ENCODE measurements at regions not wholly inside any gene's neighbourhood (a gene's known extent, or its start where the extent isn't known, plus 50 kb on each side); places are given as distances from the start of the nearest gene placed in this dataset.

DNA sequence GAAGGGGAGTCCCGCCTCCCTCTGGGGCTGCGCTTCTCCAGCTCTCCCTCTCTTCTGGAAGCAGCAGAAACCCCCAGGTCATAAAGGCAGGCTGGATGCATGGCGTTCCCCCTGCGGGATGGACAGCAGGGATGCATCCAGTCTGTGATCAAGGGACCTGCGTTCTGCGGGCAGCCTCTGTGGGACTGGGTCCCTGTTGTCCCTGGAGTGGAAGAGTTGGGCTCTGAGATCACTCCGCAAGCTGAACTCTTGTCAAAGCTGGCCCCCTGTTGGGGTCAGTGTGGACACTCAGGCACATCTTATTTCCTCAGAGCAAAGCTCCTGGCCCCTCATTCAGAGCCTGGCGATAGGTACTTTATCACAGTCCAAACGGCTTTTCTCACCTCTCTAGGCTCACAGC is 341.2 kb downstream of the PTPRU start:
- no peaks in the 10 kb centered on the region for H3K4me1 Mint-ChIP-seq
- no peaks in the 10 kb centered on the region for H3K27me3 Mint-ChIP-seq
- H3K27ac Mint-ChIP-seq = no peak overlapping the region
- H3K4me3 Mint-ChIP-seq = no peak overlapping the region
- H3K9me3 Mint-ChIP-seq = no peaks in the 10 kb centered on the region
- H3K36me3 Mint-ChIP-seq = no peaks in the 10 kb centered on the region

DNA sequence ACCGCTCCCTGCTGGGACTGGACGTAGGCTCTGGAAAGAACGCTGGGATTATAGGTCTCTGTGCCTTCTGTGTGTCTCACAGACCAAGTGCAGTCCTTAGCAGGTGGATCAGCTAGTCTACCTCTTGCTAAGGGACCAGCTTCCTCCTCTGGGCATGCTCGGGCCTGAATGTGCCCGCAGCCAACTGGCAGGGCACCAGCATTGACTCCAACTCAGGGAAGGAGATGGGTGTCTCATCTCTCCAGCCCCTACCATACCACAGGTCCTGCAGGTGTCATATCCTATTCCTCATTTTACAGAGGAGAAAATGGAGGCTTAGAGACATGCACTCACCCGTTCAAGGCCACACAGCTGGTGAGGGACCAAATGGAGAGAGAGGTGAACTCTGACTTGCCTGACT is 340.2 kb downstream of the PTPRU start:
- Mint-ChIP-seq H3K27ac (no peak overlapping the region), H3K36me3 (no peaks in the 10 kb centered on the region), H3K4me3 (no peak overlapping the region), H3K4me1 (no peaks in the 10 kb centered on the region), H3K27me3 (no peaks in the 10 kb centered on the region), H3K9me3 (no peaks in the 10 kb centered on the region)

DNA sequence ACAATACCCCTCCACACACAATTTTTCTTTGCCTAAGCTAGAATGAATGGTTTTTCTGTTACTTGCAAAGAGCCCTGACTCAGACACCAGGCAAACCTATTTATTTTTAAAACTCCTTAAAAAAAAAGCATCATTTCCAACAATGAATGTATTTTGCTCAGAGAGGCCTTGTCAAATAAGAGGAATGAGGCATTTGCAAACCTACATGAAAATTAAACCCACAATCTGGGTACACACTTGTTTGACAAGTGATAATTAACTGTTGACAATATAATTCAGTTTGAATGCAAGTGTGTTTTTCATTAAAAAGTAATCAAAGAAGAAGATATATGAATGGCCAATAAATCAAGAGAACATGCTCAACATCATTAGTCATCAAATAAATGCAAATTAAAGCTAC is 339.5 kb downstream of the PTPRU start:
- Mint-ChIP-seq H3K9me3 (no peaks in the 10 kb centered on the region), H3K4me3 (no peak overlapping the region), H3K4me1 (no peaks in the 10 kb centered on the region), H3K36me3 (no peaks in the 10 kb centered on the region), H3K27ac (no peak overlapping the region), H3K27me3 (no peaks in the 10 kb centered on the region)

GRCh38 chr1:29575277-29575676 is 339.0 kb downstream of the PTPRU start:
- Mint-ChIP-seq H3K9me3 (no peaks in the 10 kb centered on the region), H3K4me1 (no peaks in the 10 kb centered on the region), H3K4me3 (no peak overlapping the region), H3K36me3 (no peaks in the 10 kb centered on the region), H3K27ac (no peak overlapping the region), H3K27me3 (no peaks in the 10 kb centered on the region)

DNA sequence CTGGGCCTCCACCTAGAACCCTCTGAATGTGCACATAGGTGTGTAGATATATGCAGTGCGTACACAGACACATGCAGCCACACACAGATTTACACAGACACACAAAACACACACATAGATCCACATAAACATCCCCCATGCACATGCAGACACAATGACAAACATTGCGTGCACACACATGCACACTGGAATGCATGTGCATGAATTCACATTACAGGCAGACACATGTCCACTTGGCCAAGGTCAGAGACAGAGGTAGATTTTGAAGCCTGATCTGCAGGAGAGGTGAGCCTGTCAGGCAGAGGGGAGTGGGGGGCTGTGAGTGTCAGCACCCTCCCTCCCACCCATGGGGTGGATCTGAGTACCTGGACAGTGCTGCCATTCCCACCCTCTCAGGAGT is 338.5 kb downstream of the PTPRU start:
- H3K27ac Mint-ChIP-seq = no peak overlapping the region
- H3K36me3 Mint-ChIP-seq = no peaks in the 10 kb centered on the region
- no peaks in the 10 kb centered on the region for H3K27me3 Mint-ChIP-seq
- no peaks in the 10 kb centered on the region for H3K9me3 Mint-ChIP-seq
- no peaks in the 10 kb centered on the region for H3K4me1 Mint-ChIP-seq
- H3K4me3 Mint-ChIP-seq = no peak overlapping the region

- Mint-ChIP-seq H3K4me1 (no peaks in the 10 kb centered on the region), H3K27me3 (no peaks in the 10 kb centered on the region), H3K27ac (no peak overlapping the region), H3K36me3 (no peaks in the 10 kb centered on the region), H3K9me3 (peaks cover 4% of the 10 kb centered on the region), H3K4me3 (no peak overlapping the region)
Observed at GRCh38 chr1:29569971-29570634, 333.8 kb downstream of the PTPRU start.

GRCh38 chr1:29567257-29567656 is 330.9 kb downstream of the PTPRU start:
- H3K4me1 Mint-ChIP-seq = no peaks in the 10 kb centered on the region
- peaks cover 16% of the 10 kb centered on the region for H3K9me3 Mint-ChIP-seq
- H3K4me3 Mint-ChIP-seq = no peak overlapping the region
- H3K27me3 Mint-ChIP-seq = no peaks in the 10 kb centered on the region
- no peak overlapping the region for H3K27ac Mint-ChIP-seq
- H3K36me3 Mint-ChIP-seq = peaks cover 3% of the 10 kb centered on the region

- Mint-ChIP-seq H3K36me3 (peaks cover 3% of the 10 kb centered on the region), H3K9me3 (peaks cover 16% of the 10 kb centered on the region), H3K27me3 (no peaks in the 10 kb centered on the region), H3K4me1 (no peaks in the 10 kb centered on the region), H3K4me3 (no peak overlapping the region), H3K27ac (no peak overlapping the region)
Observed at GRCh38 chr1:29565490-29565889, 329.2 kb downstream of the PTPRU start.

GRCh38 chr1:29563571-29563970 is 327.2 kb downstream of the PTPRU start:
- no peak overlapping the region for H3K4me3 Mint-ChIP-seq
- peaks cover 3% of the 10 kb centered on the region for H3K36me3 Mint-ChIP-seq
- H3K9me3 Mint-ChIP-seq = peaks cover 16% of the 10 kb centered on the region
- H3K27me3 Mint-ChIP-seq = no peaks in the 10 kb centered on the region
- no peaks in the 10 kb centered on the region for H3K4me1 Mint-ChIP-seq
- H3K27ac Mint-ChIP-seq = no peak overlapping the region

- no peaks in the 10 kb centered on the region for H3K4me1 Mint-ChIP-seq
- H3K27ac Mint-ChIP-seq = no peak overlapping the region
- H3K36me3 Mint-ChIP-seq = peaks cover 3% of the 10 kb centered on the region
- H3K4me3 Mint-ChIP-seq = no peak overlapping the region
- H3K27me3 Mint-ChIP-seq = no peaks in the 10 kb centered on the region
- H3K9me3 Mint-ChIP-seq = peaks cover 16% of the 10 kb centered on the region
Observed at GRCh38 chr1:29563092-29563491, 326.8 kb downstream of the PTPRU start.

GRCh38 chr1:29559056-29559455 is 322.7 kb downstream of the PTPRU start:
- Mint-ChIP-seq H3K27me3 (peaks cover 2% of the 10 kb centered on the region), H3K36me3 (peaks cover 3% of the 10 kb centered on the region), H3K4me3 (no peak overlapping the region), H3K27ac (no peak overlapping the region), H3K9me3 (peaks cover 12% of the 10 kb centered on the region), H3K4me1 (no peaks in the 10 kb centered on the region)

DNA sequence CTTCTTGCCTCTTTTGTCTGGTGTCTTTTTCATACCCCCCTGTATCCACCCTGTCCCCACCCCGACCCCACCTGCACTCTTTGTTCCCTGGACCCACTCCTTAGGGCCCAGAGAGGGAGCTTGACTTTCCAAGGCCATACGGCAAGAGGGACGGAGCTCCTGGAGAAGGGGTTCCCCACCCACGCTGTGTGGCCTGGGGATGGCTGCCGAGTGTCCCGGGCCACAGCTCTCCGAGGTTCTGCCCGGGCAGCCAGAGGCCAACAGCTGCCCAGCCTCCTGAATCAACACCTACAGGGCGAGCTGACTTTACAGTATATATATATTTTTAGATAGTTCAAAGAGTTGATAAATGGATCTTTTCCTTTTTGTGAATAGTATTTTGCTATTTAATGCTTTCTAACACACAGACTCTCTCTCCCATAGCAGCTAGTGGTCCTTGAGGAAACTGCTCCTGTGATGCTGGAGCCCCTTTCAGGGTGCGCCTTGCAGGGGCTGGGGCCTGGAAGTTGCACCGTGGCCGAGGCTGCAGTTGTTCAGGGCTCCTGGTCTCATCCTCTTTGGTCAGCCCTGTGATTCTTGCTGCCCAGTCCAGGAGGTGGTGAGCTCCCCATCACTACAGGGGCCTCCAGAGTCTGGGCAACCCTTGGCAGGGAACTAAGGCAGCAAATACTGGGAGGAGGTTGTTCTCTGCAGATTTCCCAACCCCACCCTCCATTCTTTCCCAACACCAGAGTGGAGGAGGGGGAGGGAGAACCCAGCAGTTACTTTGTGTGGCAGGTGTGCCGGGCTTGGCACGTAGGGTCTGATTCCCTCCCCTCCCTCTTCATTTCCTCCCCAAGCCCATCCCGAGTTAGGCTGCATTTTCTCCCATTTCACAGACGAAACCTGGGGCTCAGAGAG is 321.6 kb downstream of the PTPRU start:
- H3K27me3 Mint-ChIP-seq = peaks cover 2% of the 10 kb centered on the region
- no peak overlapping the region for H3K27ac Mint-ChIP-seq
- H3K36me3 Mint-ChIP-seq = peaks cover 3% of the 10 kb centered on the region

GRCh38 chr1:29557066-29557465 is 320.7 kb downstream of the PTPRU start:
- H3K27me3 Mint-ChIP-seq = peaks cover 2% of the 10 kb centered on the region
- no peaks in the 10 kb centered on the region for H3K9me3 Mint-ChIP-seq
- no peak overlapping the region for H3K4me3 Mint-ChIP-seq
- no peak overlapping the region for H3K27ac Mint-ChIP-seq
- H3K36me3 Mint-ChIP-seq = no peaks in the 10 kb centered on the region
- H3K4me1 Mint-ChIP-seq = no peaks in the 10 kb centered on the region

More for the DNA sequence above, 321.6 kb downstream of the PTPRU start:
- peaks cover 7% of the 10 kb centered on the region for H3K9me3 Mint-ChIP-seq
- no peak overlapping the region for H3K4me3 Mint-ChIP-seq
- no peaks in the 10 kb centered on the region for H3K4me1 Mint-ChIP-seq

DNA sequence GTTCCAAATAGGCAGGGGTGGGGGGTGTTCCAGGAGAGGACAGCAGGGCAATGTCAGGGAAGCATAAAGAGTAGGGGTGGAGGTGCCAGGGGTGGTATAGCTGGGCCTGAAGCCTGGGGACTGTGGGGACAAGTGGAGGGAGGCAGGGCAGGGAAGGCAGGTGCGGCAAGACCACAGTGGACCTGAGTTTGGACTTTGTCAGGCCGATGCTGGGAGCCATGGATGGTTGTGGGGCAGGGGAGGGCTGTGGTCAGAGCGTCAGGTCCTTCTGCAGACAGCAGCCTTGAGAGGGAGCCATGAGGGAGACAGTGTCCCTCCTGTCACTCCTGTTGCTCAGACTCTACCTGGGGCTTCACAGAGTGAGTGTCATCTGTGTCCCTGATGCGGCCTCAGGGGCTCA is 320.3 kb downstream of the PTPRU start:
- Mint-ChIP-seq H3K4me3 (no peak overlapping the region), H3K27ac (no peak overlapping the region)

DNA sequence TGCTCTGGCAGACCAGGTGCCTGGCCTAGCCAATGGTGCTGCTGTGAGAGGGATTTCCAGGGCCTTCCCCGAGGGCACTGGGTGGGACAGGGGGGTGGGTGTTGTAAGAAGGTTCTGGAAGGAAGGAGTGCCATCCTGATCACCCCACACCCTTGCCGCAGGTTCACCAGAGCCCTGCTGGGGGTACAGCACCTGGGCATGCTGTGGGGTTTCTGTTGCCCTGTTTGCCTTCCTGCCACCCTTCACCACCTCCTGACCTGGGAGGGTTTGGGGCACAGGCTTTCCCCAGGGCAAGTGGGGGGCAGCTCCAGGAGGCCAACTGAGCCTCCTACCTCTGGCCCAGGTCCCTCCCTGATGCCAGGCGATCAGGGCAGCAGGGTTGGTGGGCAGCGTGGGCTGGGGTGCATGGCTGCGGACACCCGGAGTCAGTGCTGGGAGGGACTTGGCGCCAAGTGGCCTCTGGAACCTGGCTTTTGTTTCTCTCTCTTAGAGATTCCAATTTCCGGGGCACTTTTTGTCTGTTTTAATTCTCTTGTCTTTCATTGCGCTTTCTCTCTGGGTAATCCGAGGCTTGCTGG is 318.8 kb downstream of the PTPRU start:
- Mint-ChIP-seq H3K9me3 (no peaks in the 10 kb centered on the region), H3K36me3 (no peaks in the 10 kb centered on the region), H3K4me3 (no peak overlapping the region), H3K4me1 (no peaks in the 10 kb centered on the region), H3K27me3 (peaks cover 2% of the 10 kb centered on the region), H3K27ac (no peak overlapping the region)

More for the DNA sequence above, 320.3 kb downstream of the PTPRU start:
- peaks cover 2% of the 10 kb centered on the region for H3K27me3 Mint-ChIP-seq
- no peaks in the 10 kb centered on the region for H3K36me3 Mint-ChIP-seq
- H3K4me1 Mint-ChIP-seq = no peaks in the 10 kb centered on the region
- no peaks in the 10 kb centered on the region for H3K9me3 Mint-ChIP-seq

DNA sequence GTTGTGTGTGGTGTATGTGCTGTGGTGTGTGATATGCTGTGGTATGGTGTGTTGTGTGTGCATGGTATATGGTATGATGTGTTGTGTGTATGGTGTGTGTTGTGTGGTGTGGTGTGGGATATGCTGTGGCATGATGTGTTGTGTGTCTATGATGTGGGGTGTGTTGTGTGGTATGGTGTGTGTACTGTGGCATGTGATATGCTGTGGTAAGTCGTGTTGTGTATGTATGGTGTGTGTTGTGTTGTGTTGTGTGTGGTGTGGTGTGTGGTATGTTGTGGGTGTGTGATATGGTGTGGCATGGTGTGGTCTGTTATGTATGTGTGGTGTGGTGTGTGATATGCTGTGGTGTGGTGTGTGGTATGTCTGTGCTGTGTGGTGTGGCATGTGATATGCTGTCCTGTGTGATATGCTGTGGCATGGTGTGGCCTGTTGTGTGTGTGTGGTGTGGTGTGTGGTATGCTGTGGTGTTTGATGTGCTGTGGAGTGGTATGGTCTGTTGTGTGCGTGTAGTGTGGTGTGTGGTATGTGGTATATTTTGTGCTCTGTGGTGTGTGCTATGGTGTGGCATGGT is 318.0 kb downstream of the PTPRU start:
- no peak overlapping the region for H3K27ac Mint-ChIP-seq
- H3K27me3 Mint-ChIP-seq = peaks cover 2% of the 10 kb centered on the region
- H3K36me3 Mint-ChIP-seq = no peaks in the 10 kb centered on the region
- no peaks in the 10 kb centered on the region for H3K4me1 Mint-ChIP-seq
- no peak overlapping the region for H3K4me3 Mint-ChIP-seq
- H3K9me3 Mint-ChIP-seq = no peaks in the 10 kb centered on the region
